Lower leg skin (tissue), 4 donors: ENCODE measurements at regions not wholly inside any gene's neighbourhood (a gene's known extent, or its start where the extent isn't known, plus 50 kb on each side); places are given as distances from the start of the nearest gene placed in this dataset.

Experiments used
- DNase-seq, 2 donors: peaks; one replicate each; pipeline ENCODE4 v3.0.0-alpha.2; 2019; ENCODE audit warnings: low spot score in 2 of 2
- H3K4me3 ChIP-seq: fragments of 200-600 bp; sonication (generic); 2 replicates; pipeline ENCODE4 v1.5.1; 2017; ENCODE audit warnings: mild to moderate bottlenecking, low read depth; ENCODE audit not compliant: poor library complexity, severe bottlenecking
- CTCF ChIP-seq, 3 donors: fragments of 450-650 bp; IDR thresholded peaks; one replicate each; pipeline ENCODE4 v1.5.1; 2016; ENCODE audit warnings: antibody characterized with exemption in 3 of 3, mild to moderate bottlenecking in 3 of 3, moderate library complexity in 2 of 3
- POLR2A ChIP-seq, 2 donors: fragments of 450-650 bp; IDR thresholded peaks; one replicate each; pipeline ENCODE4 v1.6.1; 2016 to 2017; ENCODE audit warnings: antibody characterized with exemption in 2 of 2, mild to moderate bottlenecking in 1 of 2, moderate library complexity in 1 of 2
- WGBS, 2 donors: methylation state at CpG; one replicate each; pipeline ENCODE4 v1.1.5; 2018; 5-methylcytosine and 5-hydroxymethylcytosine counted together
- intact Hi-C: fragments of 100-400 bp; cut with DNase I; formaldehyde crosslinking; loops from one replicate; pipeline ENCODE4 v1.15.0; 2023; ENCODE audit warnings: low total_unique reads

- WGBS, 2 donors = 46 to 57% methylated on average over 2 of the region's 2 CpGs
- intact Hi-C loops = no loop called here
- TF ChIP-seq POLR2A (IDR thresholded peaks at IDR 0.05) (no peak), CTCF (IDR thresholded peaks at IDR 0.05) (no peak)
- DNase-seq = no peak
- H3K4me3 ChIP-seq = no peak overlapping the region
Measured at GRCh38 chr1:78370779-78371482, 119.8 kb upstream of the PTGFR start.

- intact Hi-C loops = no loop called here
- no peak overlapping the region for H3K4me3 ChIP-seq
- 34 to 45% methylated on average over 1 of the region's 1 CpG for WGBS, 2 donors
- no peak for TF ChIP-seq CTCF (IDR thresholded peaks at IDR 0.05)
- no peak for TF ChIP-seq POLR2A (IDR thresholded peaks at IDR 0.05)
- no peak for DNase-seq
Measured at GRCh38 chr1:78373676-78374075, 117.1 kb upstream of the PTGFR start.

GRCh38 chr1:78375996-78376395, 114.8 kb upstream of the PTGFR start:
- 64 to 70% methylated on average over 3 of the region's 3 CpGs for WGBS, 2 donors
- DNase-seq = no peak
- no peak for TF ChIP-seq CTCF (IDR thresholded peaks at IDR 0.05)
- no peak for TF ChIP-seq POLR2A (IDR thresholded peaks at IDR 0.05)
- intact Hi-C loops = no loop called here
- H3K4me3 ChIP-seq = no peak overlapping the region

- TF ChIP-seq CTCF (IDR thresholded peaks at IDR 0.05) = no peak
- intact Hi-C loops = no loop called here
- DNase-seq = no peak
- no peak overlapping the region for H3K4me3 ChIP-seq
Measured at GRCh38 chr1:78377356-78377928, 113.3 kb upstream of the PTGFR start.

- H3K4me3 ChIP-seq = no peak overlapping the region
- TF ChIP-seq POLR2A (IDR thresholded peaks at IDR 0.05) (no peak), CTCF (IDR thresholded peaks at IDR 0.05) (no peak)
- no peak for DNase-seq
- intact Hi-C loops = no loop called here
- 51 to 64% methylated on average over 1 of the region's 1 CpG for WGBS, 2 donors
Measured at GRCh38 chr1:78383923-78384322, 106.9 kb upstream of the PTGFR start.
